GM18868 (cell line): ENCODE measurements at regions not wholly inside any gene's neighbourhood (a gene's known extent, or its start where the extent isn't known, plus 50 kb on each side); places are given as distances from the start of the nearest gene placed in this dataset.

Experiments used
- ATAC-seq: cut with Tn5 transposase; IDR thresholded peaks from one replicate; pipeline ENCODE4 v1.9.1; 2021; ENCODE audit warnings: mild to moderate bottlenecking, moderate library complexity; ENCODE audit not compliant: unreplicated experiment

DNA sequence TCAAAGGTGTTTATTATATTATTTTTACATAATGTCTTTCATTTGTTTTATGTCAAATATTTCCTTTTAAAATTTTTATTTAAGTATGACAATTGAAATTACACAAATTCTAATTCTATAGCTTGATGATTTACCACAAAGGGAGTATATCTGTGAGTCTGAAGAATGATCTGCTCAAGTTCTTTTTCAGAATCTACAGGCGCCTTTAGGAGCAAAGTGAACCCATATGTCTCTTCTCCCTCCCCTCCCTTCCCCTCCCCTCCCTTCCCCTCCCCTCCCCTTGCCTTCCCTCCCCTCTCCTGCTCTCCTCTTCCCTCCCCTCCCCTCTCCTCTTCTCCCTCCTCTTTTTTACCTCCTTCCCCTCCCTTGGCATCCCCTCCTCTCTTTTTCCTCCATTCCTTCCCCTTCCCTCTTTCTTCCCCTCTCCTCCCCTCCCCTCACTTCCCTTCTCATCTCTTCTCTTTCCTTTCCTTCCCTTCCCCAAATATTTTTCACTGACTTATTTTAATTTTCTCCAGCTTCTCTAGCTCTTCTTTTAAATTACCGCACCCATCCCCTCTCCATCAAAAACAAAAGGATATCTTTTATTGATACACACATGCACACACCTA, 495.3 kb upstream of the PIK3R1 start:
- ATAC-seq: no peak

DNA sequence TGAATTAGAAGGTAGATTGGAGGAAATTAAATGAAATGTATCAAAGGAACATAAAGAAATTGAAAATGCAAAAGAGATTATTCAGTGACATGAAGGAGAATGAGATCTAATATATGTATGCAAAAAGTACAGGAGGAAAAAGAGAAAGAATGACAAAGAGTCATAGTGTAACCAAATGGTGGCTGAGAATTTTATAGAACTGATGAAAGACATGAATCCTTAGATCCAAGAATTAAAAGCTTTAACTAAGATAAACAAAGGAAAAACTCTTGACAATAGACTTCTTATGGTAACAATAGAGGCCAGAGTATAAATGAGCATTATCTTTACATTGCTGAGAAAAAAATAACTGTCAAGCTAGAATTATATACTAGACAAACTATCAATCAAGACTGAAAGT, 505.4 kb upstream of the CD180 start:
- no peak for ATAC-seq

DNA sequence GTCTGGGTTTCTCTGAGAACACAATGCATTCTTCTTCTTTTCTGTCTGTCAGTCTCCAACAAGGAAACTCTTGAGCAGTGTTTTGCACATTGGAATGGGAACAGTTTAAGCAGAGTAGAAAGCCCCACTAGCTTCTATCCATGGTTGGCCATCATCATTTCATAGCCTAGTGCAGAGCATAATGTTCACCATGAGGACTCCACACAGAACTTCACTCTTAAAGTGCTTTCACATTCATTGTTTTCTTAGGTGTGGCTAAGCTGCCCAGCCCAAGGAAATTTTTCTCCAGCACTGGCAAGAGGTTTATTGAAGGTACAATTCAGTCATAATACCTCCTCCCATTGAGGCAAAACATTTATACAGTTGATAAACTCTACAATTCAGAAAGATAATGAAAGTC, 503.0 kb upstream of the CD180 start:
- no peak for ATAC-seq

DNA sequence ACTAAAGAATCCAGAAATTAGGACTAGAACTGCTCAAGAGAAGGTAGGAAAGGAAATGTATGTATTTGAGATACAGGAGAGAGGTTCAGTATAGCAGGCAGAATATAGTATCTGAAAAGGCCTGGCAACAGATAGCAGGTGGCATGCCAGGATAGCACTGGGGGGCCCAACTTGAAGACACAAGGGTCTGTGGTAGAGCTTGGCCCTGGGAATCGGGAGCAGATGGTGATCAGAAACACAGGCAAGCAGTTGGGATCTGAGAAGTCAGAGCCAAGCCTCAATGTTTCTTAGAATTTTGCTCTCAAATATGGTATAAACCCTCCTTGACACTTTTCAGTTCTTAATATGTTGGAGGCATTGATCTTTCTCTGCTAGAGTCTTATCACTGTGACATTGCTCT, 499.8 kb upstream of the CD180 start:
- ATAC-seq: no peak

DNA sequence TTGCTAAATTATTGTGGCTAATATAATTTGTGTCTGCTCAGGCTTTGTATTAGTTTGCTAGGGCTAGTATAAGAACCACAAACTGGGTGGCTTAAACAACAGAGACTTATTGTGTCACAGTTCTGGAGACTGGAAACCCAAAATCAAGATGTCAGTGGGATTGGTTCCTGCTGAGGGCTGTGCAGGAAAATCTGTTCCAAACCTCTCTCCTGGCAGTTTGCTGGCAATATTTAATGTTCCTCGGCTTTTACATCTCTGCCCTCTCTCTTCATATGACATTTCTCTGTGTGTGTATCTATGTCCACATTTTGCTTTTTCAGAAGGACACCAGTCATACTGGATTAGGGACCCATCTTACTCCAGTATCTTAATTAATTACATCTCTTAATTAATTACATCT, 498.8 kb upstream of the CD180 start:
- ATAC-seq: no peak

DNA sequence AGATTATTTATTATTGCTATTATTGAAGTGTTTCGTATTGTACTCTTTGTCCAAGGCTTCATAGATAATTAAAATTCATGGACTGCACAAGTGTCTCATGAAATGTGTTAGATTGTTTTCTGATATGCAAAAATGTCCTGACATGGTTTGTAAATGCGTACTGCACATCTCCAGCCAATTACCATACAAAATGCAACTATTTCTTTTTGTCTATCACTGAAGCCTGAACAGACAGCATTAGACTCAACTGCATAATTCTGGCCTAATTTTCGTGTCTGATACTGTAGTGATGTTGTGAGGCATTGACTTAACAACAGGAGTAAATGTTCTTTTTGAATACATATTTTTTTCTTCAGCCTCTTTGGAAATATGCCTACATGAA, 498.2 kb upstream of the CD180 start:
- ATAC-seq: no peak

DNA sequence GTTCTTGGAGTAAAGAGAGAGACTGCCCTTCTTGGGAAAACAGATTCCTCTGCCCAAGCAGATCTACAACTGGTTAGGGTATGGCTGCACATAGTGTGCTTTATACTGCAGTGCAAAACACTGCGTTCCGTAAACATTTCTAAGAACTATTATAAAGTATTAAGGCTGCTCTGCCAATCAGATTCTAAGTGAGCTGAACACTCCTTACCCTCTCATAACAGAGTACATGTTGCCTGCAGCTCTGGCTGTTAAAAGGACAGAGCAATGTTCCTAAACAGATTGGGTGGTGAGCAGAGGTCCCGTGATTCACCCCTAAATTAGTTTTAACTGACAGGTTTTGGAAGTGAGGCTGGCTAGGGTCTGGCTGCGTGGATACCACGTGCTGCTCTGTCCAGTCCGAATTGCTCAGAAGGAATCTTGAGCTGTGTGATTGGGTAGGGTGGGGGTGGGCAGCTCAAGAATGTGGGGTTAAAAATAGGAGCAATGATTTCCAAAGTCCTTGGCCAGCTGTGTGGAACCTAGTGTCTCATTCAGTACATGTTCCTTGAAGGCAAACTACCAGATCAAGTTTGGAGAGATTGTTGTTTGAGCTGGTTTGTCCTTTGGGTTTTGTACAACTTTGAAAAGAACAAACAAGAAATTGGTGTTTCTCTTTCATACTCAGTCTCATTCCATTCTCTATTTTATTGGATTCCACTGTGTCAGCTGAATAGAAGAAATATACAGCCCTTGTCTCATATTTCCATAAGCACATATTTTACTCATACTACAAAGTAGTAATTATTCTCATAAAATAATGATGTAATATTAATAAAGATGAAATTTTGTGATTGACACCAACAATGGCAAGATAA, 497.6 kb upstream of the CD180 start:
- ATAC-seq: no peak

DNA sequence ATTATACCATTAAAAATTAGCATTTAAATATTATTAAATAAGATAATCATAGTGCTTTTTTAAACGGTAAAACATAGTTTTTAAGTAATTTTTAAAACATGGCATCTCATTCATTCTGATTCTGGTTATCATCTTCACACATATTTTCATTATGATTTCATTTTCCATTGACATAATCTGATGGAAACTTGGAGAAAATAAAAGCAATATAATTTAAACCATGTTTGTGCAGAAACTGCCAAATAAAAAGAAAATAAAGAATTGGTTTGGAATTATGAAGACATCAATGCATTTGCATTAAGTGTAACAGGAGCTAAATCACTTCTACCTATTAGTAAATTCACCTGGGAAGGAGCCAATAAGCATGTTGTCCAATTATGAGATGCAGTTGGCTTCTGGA, 490.1 kb upstream of the CD180 start:
- no peak for ATAC-seq

DNA sequence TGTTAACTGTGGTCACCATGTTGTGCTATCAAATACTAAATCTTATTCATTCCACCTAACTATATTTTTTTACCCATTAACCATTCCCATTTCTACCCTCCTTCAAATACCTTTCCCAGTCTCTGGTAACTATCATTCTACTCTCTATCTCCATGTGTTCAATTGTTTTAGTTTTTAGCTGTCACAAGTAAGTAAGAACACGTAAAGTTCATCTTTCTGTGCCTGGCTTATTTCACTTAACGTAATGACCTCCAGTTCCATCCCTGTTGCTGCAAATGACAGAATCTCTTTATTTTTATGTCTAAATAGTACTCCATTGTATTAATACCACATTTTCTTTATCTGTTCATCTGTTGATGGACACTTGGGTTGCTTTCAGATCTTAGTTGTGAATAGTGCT, 485.1 kb upstream of the CD180 start:
- no peak for ATAC-seq

DNA sequence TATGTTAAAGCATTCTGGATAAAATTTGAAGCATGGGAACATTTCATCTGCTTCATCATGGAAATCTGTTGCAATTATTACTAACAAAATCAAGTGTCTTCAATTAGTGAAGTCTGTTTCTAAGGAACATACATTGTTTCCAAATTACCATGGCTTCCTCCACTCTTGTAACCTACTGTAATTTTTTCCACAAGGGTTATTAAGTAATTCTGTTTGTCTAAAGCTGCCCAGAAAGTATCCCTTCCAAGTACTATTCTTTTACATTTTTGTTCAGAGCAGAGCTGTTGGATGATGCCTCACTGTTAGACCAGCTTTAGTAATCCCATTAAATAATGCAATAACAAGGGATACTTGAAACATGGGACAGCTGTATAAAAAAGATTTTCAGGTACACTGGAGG, 483.5 kb upstream of the CD180 start:
- ATAC-seq: no peak

DNA sequence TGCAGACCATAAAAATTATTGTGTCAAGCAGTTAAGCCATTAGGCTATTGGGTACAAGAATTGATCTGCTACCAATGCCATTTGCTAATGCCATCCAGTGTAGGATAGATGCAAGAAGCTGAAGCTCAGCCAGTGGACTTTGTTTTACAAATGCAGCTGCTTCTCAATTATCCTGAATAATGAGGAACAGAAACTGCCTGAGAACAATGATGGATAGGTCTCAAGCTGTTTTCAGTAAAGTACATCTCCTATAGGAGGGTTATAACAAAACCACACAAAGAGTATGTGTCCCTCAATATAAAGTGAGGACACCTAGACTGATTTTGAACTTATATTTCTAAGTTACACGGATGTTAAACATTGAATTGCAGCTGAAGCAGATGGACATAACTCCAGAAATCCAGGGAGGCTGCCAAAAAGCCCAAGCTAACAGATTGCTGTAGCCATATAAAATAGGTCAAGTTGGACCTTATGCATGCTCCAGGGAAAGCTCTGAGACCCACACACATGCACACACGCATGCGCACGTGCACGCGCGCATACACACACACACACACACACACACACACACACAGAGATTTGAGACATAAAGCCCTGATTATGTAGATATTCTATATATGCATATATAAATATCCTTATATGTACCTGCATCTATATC, 482.7 kb upstream of the CD180 start:
- no peak for ATAC-seq

DNA sequence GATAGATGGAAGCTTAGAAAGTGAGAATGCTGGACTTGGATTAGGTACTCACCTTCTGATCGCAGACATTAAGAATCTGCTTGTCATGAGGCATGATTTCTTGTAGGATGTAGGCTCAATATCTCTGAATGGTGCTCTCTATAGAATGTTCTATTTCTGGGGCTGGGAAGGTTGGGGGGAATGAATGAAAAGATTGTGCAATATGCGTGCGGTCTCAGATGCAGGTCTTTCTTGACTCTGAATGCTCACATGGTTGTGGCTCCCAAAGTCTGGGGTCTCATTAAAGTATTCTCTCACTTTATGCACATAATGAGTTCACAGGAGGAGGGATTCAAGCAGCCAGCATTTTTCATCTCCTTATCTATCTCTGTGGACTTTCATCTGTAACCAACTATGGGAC, 482.0 kb upstream of the CD180 start:
- no peak for ATAC-seq

DNA sequence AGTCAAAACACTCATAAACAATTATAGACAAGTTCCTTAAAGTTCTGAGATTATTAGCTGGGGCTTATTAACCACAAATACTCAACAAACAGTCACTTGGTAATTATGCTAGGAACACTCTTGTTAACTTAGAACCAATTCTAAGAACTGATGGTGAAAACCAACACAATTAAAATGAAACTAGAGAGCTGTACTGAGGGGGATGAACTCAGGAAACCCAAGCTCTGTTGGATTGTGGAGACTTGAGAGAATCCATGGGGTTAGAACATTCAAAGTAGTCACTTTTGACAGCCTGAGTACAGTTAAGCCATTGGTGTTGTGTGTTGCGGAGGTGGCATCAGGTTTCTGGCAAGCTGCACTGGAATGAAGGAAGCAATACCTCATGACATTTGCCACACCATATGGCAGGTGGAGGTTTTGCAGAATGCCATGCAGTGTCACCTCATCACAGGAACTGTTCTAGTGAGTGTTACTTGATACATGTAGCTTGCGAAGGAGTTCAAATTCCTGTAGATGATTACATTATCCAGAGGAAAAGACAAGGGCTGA, 480.9 kb upstream of the CD180 start:
- ATAC-seq: no peak

DNA sequence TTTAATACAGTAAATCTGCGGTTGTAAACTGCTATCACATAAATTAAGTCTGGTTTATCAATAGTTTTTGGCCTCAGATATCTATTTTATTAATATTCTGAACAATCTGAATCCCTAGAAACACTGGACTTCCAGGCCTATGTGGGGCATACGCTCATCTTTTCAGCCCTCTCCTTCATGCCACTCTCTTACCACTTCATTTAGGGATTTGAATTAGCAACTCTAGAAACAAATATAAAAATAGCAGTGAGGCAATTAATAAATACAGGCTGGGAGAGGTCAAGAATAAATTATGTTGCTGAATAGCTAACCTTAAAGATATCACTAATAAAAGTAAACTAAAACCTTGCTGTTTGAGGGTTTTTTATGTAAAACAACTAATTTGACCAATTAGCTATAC, 480.3 kb upstream of the CD180 start:
- no peak for ATAC-seq

DNA sequence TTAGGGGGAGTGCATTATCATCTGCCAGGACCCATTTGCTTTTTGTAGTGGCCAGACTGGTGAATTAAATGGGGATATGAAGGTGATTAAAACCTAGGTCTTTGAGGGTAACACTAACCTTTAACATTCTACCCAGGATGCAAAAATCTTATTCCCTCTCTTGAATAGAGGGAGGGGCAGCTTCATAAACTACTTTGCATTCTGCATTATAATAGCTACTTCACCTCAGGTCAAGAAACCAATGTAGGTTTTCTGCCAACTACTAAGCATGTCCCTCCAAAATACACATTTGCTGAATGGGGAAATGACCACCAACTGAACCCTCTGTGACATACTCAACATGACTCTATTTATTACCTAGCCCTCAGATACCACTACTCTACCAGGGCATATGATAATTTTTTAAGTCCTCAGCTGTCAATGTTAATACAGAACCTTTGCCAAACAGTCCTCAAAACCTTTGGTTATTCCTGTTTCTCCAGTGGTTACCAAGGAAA, 477.6 kb upstream of the CD180 start:
- no peak for ATAC-seq

DNA sequence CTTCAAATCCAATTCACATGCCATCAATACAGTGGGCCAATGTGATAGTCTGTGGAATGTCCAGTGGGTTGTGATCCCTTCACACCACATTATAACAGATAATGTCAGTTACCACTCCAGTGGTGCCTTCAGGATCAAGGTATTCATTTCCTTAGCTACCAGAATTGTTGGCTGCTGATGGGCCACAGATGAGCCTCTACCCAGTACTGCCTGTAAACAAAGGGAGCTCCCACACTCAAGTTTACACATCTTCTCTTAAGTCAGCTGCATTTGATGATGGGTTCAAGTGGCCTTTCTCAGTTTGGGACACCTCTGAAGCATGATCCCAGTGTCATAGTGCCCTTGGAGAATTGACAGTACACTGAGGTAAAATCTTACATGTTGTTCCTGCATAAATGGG, 477.0 kb upstream of the CD180 start:
- ATAC-seq: no peak

DNA sequence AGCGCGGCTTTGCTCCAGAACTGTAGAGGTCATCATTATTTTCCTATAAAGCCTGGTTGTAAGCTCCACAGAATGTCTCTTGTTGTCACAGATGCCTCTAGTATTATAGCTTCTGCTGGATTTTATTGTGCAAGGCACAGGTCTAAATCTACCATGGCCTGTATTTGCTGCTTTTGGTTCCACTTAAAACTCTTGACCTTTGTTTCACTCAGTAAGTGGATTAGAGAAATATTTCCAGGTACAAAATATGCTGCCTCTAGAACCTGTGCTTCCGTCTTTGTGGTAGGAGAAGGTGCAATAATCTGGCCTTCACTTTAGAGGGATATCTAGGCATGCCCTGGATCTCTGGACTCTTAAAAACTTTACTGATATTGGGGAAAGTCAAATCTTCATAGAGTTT, 476.6 kb upstream of the CD180 start:
- ATAC-seq: no peak

DNA sequence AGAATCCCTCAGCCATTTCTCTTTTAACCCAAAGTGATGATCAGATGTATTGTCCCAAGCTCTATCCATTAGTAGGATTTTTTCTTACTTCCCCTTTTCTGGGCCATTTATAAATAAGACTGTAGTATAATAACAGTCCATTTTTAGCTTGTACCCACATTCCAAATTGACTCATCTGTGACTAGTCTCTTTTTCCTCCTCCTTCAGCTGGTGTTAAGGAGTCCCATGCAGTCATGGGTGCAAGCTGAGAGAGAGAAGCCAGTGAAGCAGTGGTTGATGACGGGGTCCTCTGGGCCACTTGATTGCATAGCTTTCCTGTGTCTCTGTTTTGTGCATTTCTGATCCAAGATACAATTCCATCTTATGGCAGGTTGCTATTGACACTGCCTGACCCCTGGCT, 476.0 kb upstream of the CD180 start:
- ATAC-seq: no peak

DNA sequence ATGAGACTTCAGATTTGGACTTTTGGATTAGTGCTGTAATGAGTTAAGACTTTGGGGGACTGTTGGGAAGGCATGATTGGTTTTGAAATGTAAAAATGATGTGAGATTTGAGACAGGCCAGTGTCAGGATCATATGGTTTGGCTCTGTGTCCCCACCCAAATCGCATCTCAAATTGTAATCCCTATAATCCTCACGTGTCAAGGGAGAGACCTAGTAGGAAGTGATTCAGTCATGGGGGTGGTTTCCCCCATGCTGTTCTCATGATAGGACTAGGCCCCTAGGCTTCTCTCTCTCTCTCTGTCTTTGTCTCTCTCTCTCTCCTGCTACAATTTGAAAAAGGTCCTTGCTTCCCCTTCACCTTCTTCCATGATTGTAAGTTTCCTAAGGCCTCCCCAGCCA, 473.3 kb upstream of the CD180 start:
- ATAC-seq: no peak

DNA sequence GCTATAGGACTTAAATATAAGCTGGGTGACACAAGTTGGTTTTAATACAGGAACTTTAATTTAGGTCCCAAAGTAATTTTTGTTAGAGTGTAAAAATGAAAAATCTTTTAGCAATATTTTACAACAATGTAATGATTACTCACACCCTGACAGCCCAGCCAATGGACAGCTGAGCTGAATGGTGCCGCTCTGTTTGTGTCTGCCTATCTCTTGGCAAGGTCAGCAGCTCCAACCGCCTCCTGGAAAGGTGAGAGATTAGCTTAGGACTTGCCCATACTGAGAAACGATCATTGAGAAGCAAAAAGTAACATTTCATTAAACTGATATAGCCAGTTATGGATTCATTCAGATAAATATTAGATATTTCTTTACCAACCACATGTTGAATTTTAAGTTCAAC, 463.6 kb upstream of the CD180 start:
- ATAC-seq: no peak

DNA sequence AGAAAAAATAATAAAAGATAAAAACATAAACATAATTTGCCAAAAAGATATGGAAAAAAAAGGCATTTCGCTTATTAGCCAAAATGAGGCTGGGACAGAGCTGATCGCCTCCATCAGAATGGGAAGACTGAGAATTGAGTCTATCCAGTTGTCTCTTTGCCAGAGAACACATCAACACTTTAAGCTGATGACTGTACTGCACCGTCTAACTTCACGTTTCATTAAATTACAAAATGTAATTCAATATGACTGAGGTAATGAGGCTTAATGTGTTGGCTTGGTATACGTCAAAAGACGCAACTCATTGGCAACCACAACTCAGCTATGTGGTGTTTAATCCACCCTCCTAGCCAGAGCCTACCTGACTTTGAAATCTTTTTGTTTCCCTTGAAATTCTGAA, 462.7 kb upstream of the CD180 start:
- no peak for ATAC-seq

DNA sequence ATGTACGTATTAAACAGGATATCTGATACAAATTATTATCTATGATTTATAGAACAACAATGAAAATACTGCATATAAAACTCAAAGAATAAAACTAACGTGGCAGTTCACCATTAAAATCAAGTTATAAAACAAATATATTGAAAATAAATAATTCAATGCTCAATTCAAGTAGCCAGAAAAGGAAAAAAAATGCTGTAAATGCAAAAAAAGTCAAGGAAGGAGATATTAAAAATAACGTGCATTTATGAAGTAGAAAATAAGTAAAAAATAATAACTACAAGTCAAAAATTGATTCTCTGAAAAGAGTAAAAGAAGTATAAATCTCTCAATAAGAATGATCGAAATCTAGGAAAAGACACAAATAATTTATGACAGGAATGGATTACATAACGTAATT, 460.5 kb upstream of the CD180 start:
- no peak for ATAC-seq
